Coronary artery (tissue), 2 donors: ENCODE measurements at regions not wholly inside any gene's neighbourhood (a gene's known extent, or its start where the extent isn't known, plus 50 kb on each side); places are given as distances from the start of the nearest gene placed in this dataset.

Experiments
- DNase-seq: peaks from one replicate; pipeline ENCODE4 v3.0.0-alpha.2; 2017; ENCODE audit warnings: low spot score
- H3K27ac ChIP-seq, 2 donors: fragments of 200-600 bp; sonication (generic); one replicate each; pipeline ENCODE4 v1.5.1; 2016 to 2019
- H3K4me3 ChIP-seq: fragments of 200-600 bp; sonication (generic); 2 replicates; pipeline ENCODE4 v1.5.1; 2016; ENCODE audit warnings: mild to moderate bottlenecking, moderate library complexity
- CTCF ChIP-seq: fragments of 200-600 bp; sonication (generic); IDR thresholded peaks from one replicate; pipeline ENCODE4 v1.5.1; 2019; ENCODE audit warnings: antibody characterized with exemption

GRCh38 chr18:76307293-76307690 lies 187.8 kb downstream of the ZNF516 start:
- H3K27ac ChIP-seq, result no peak overlapping the region
- DNase-seq, result no peak
- no peak overlapping the region for H3K4me3 ChIP-seq
- no peak for TF ChIP-seq CTCF

- TF ChIP-seq CTCF, result no peak
- H3K4me3 ChIP-seq, result no peak overlapping the region
- H3K27ac ChIP-seq, result no peak overlapping the region
- DNase-seq, result no peak
Observed at GRCh38 chr18:76306685-76307292, 188.3 kb downstream of the ZNF516 start.

GRCh38 chr18:76285866-76286265 lies 209.2 kb downstream of the ZNF516 start:
- no peak for TF ChIP-seq CTCF

GRCh38 chr18:76281565-76281964 lies 213.5 kb downstream of the ZNF516 start:
- Histone ChIP-seq H3K27ac (no peak overlapping the region), H3K4me3 (no peak overlapping the region)
- no peak for TF ChIP-seq CTCF
- no peak for DNase-seq

More at GRCh38 chr18:76285866-76286265, 209.2 kb downstream of the ZNF516 start:
- DNase-seq, result no peak
- Histone ChIP-seq H3K4me3 (no peak overlapping the region), H3K27ac (no peak overlapping the region)

GRCh38 chr18:76277801-76278200 lies 217.2 kb downstream of the ZNF516 start:
- no peak for DNase-seq
- no peak for TF ChIP-seq CTCF
- Histone ChIP-seq H3K27ac (no peak overlapping the region), H3K4me3 (no peak overlapping the region)

- Histone ChIP-seq H3K4me3 (no peak overlapping the region), H3K27ac (no peak overlapping the region)
- no peak for DNase-seq
- no peak for TF ChIP-seq CTCF
Observed at GRCh38 chr18:76275727-76276313, 219.2 kb downstream of the ZNF516 start.
